Gastrocnemius medialis (tissue), 4 donors: ENCODE measurements at regions not wholly inside any gene's neighbourhood (a gene's known extent, or its start where the extent isn't known, plus 50 kb on each side); places are given as distances from the start of the nearest gene placed in this dataset.

Experiments
- ATAC-seq, 2 donors: fragments of 150-250 bp; one replicate each; pipeline ENCODE4 v1.9.1; 2016
- DNase-seq, 2 donors: peaks; one replicate each; pipeline ENCODE4 v3.0.0-alpha.2; 2019
- H3K27ac ChIP-seq, 4 donors: fragments of 200-600 bp; sonication (generic); 1 replicate in 1 of 4; 2 replicates in 3 of 4; pipeline ENCODE4 v1.5.1; 2016 to 2018; ENCODE audit warnings: mild to moderate bottlenecking in 2 of 4, moderate library complexity in 1 of 4
- H3K27me3 ChIP-seq, 3 donors: fragments of 200-600 bp; sonication (generic) in 2 of 3; 1 replicate in 1 of 3; 2 replicates in 2 of 3; pipeline versions ENCODE4 v1.5.1 to v1.6.0; 2016 to 2019; ENCODE audit warnings: mild to moderate bottlenecking in 1 of 3, moderate library complexity in 1 of 3
- H3K36me3 ChIP-seq, 2 donors: fragments of 200-600 bp; sonication (generic) in 1 of 2; one replicate each; pipeline ENCODE4 v1.5.1; 2017 to 2018
- H3K4me1 ChIP-seq, 2 donors: fragments of 200-600 bp; sonication (generic) in 1 of 2; one replicate each; pipeline ENCODE4 v1.5.1; 2016 to 2017; ENCODE audit warnings: mild to moderate bottlenecking in 2 of 2
- H3K4me3 ChIP-seq, 4 donors: fragments of 200-600 bp; sonication (generic) in 3 of 4; 1 replicate in 1 of 4; 2 replicates in 3 of 4; pipeline ENCODE4 v1.5.1; 2016 to 2019; ENCODE audit warnings: mild to moderate bottlenecking in 2 of 4
- H3K9me3 ChIP-seq, 3 donors: fragments of 200-600 bp; sonication (generic) in 2 of 3; 1 replicate in 1 of 3; 2 replicates in 2 of 3; pipeline ENCODE4 v1.5.1; 2016 to 2019
- CTCF ChIP-seq, 5 experiments: fragments of 450-650 bp in 3 of 5; fragments of 200-600 bp in 2 of 5; sonication (generic) in 2 of 5; IDR thresholded peaks in 4 of 5; conservative IDR thresholded peaks in 1 of 5; 1 replicate in 4 of 5; 2 replicates in 1 of 5; pipeline ENCODE4 v1.5.1; 2016 to 2019; ENCODE audit warnings: antibody characterized with exemption in 5 of 5, mild to moderate bottlenecking in 3 of 5, moderate library complexity in 3 of 5
- POLR2A ChIP-seq, 2 donors: fragments of 450-650 bp; IDR thresholded peaks; one replicate each; pipeline ENCODE4 v1.6.1; 2017; ENCODE audit warnings: antibody characterized with exemption in 2 of 2, mild to moderate bottlenecking in 2 of 2, moderate library complexity in 2 of 2
- in situ Hi-C, 4 donors: fragments of 200-750 bp; cut with MboI; loops; one replicate each; pipeline versions ENCODE4 v1.15.0 to v1.8.0; 2017; ENCODE audit warnings: low sequenced_read_pairs in 4 of 4
- intact Hi-C: fragments of 100-400 bp; cut with DNase I; formaldehyde crosslinking; loops from one replicate; pipeline ENCODE4 v1.15.1; 2023; ENCODE audit warnings: low total_unique reads

GRCh38 chr9:105963343-105964099 lies 269.2 kb downstream of the TMEM38B start:
- Histone ChIP-seq H3K36me3 (no peaks in the 10 kb centered on the region), H3K4me3 (no peak overlapping the region), H3K9me3 (no peaks in the 10 kb centered on the region), H3K27ac (no peak overlapping the region), H3K4me1 (peaks cover 0 to 4% of the 10 kb centered on the region in 2 donors), H3K27me3 (no peaks in the 10 kb centered on the region)
- DNase-seq (no peak), ATAC-seq (no peak)
- no peak for TF ChIP-seq CTCF (IDR thresholded peaks at IDR 0.05 in 4 of 5, conservative IDR thresholded peaks at IDR 0.05 in 1 of 5)
- TF ChIP-seq POLR2A (IDR thresholded peaks at IDR 0.05) = no peak
- in situ Hi-C loops = no loop called here
- intact Hi-C loops = no loop called here

DNA sequence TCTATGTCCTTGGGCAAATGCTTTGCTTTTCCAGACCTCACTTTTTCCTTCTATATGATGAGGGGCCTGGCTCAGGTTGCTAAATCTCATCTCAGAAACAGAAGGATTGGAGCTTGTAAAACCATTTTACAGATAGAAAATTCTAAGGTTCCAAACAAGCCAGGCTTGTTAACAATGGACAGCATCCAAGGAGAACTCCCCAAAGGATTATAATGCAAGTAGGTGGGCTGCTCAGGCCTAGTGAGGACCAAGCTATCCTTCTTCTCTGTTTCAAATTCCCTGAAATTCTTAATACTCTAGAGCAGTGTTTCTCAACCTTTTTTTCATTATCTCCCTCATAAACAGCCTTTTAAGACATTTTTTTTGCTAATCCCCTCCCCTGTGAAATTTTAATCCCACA lies 269.8 kb downstream of the TMEM38B start:
- Histone ChIP-seq H3K27me3 (no peaks in the 10 kb centered on the region), H3K9me3 (no peaks in the 10 kb centered on the region), H3K4me3 (no peak overlapping the region), H3K27ac (no peak overlapping the region), H3K4me1 (peaks cover 0 to 4% of the 10 kb centered on the region in 2 donors), H3K36me3 (no peaks in the 10 kb centered on the region)
- ATAC-seq (no peak), DNase-seq (no peak)
- intact Hi-C loops = no loop called here
- in situ Hi-C loops = no loop called here
- no peak for TF ChIP-seq POLR2A (IDR thresholded peaks at IDR 0.05)
- no peak for TF ChIP-seq CTCF (IDR thresholded peaks at IDR 0.05 in 4 of 5, conservative IDR thresholded peaks at IDR 0.05 in 1 of 5)

DNA sequence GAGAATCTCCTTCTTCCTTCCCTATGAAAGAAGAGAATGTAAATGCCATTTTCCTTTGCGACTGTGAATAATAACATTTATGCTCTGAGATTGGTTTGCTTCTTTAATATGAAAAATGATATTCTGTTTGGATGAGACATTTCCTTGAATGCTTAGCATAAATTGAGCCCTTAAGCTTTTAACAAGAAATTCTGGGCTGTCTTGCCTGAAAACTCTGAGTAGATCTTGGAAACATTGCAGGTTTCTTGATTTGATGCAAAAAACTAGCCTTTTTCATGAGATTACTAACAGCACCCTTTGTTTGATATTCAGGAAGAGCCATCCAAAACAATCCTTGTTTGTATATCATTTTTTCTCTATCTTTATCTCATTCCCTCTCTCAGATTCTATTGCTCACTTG lies 272.5 kb downstream of the TMEM38B start:
- Histone ChIP-seq H3K9me3 (no peaks in the 10 kb centered on the region), H3K27me3 (no peaks in the 10 kb centered on the region), H3K27ac (no peak overlapping the region), H3K4me1 (no peaks in the 10 kb centered on the region), H3K4me3 (no peak overlapping the region), H3K36me3 (no peaks in the 10 kb centered on the region)
- intact Hi-C loops (no loop called here), in situ Hi-C loops (no loop called here)
- no peak for ATAC-seq
- TF ChIP-seq CTCF (IDR thresholded peaks at IDR 0.05 in 4 of 5, conservative IDR thresholded peaks at IDR 0.05 in 1 of 5) = no peak
- no peak for TF ChIP-seq POLR2A (IDR thresholded peaks at IDR 0.05)
- no peak for DNase-seq

DNA sequence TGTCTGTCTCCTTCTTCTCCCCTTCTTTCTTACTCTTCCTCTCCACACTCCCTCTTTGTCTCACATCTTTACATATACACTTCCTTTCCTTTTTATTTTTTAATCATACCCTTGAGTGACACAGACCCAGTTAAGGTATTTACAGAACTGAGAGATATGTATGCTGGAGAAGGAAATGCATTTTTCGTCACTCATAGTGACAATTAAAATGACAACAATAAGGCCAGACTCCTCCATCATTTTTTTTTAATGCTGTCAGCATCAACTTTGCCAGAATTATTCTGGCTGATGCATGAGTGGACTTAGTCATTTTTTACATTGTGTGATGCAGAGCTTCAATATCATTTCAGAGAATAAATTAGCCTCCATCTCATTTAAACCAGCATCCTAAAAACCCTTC lies 272.9 kb downstream of the TMEM38B start:
- Histone ChIP-seq H3K9me3 (no peaks in the 10 kb centered on the region), H3K36me3 (no peaks in the 10 kb centered on the region), H3K4me3 (no peak overlapping the region), H3K4me1 (no peaks in the 10 kb centered on the region), H3K27ac (no peak overlapping the region), H3K27me3 (no peaks in the 10 kb centered on the region)
- in situ Hi-C loops (no loop called here), intact Hi-C loops (no loop called here)
- no peak for DNase-seq
- no peak for ATAC-seq
- TF ChIP-seq POLR2A (IDR thresholded peaks at IDR 0.05) = no peak
- no peak for TF ChIP-seq CTCF (IDR thresholded peaks at IDR 0.05 in 4 of 5, conservative IDR thresholded peaks at IDR 0.05 in 1 of 5)

DNA sequence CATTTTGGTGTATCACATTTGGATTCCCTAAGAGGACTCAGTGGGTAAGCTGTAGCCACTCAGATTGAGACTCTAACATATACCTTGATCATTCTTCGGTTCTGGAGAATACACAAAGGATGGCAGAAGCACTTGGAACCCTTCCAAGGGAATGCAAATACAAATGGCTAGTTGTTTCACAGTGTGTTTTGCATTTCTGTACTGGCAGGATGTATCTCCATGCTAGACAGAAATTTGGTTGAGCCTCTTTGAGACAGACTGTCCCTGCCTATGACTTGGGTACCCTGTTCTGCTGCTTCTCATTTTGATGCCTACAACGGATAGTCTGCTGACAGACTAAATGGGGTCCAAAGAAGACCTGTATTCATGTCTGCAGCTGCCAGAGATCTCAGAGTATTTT lies 273.5 kb downstream of the TMEM38B start:
- intact Hi-C loops = no loop called here
- Histone ChIP-seq H3K4me1 (no peaks in the 10 kb centered on the region), H3K36me3 (no peaks in the 10 kb centered on the region), H3K9me3 (no peaks in the 10 kb centered on the region), H3K4me3 (no peak overlapping the region), H3K27ac (no peak overlapping the region), H3K27me3 (no peaks in the 10 kb centered on the region)
- TF ChIP-seq POLR2A (IDR thresholded peaks at IDR 0.05) (no peak), CTCF (IDR thresholded peaks at IDR 0.05 in 4 of 5, conservative IDR thresholded peaks at IDR 0.05 in 1 of 5) (no peak)
- no peak for DNase-seq
- ATAC-seq = no peak
- in situ Hi-C loops = no loop called here
